Trophoblast cell (in vitro differentiated cells and primary cell): ENCODE measurements at regions not wholly inside any gene's neighbourhood (a gene's known extent, or its start where the extent isn't known, plus 50 kb on each side); places are given as distances from the start of the nearest gene placed in this dataset.

Experiments used
- DNase-seq, 2 donors: peaks; one replicate each; pipeline ENCODE4 v3.0.0-alpha.2; 2016
- H2AFZ ChIP-seq: 2 replicates; pipeline ENCODE4 v1.6.1; 2013; ENCODE audit warnings: low read length, moderate library complexity, mild to moderate bottlenecking; ENCODE audit not compliant: insufficient read depth, poor library complexity
- H2AK5ac ChIP-seq: 2 replicates; pipeline ENCODE4 v1.6.1; 2013; ENCODE audit warnings: mild to moderate bottlenecking, low read length
- H2BK120ac ChIP-seq: 2 replicates; pipeline ENCODE4 v1.6.1; 2013; ENCODE audit warnings: low read length, mild to moderate bottlenecking, moderate library complexity; ENCODE audit not compliant: insufficient read depth, poor library complexity
- H2BK12ac ChIP-seq: 2 replicates; pipeline ENCODE4 v1.6.1; 2013; ENCODE audit warnings: mild to moderate bottlenecking, low read length, moderate library complexity
- H2BK5ac ChIP-seq: 2 replicates; pipeline ENCODE4 v1.6.1; 2013; ENCODE audit warnings: low read length, low read depth, moderate library complexity, mild to moderate bottlenecking; ENCODE audit not compliant: poor library complexity
- H3K14ac ChIP-seq: 2 replicates; pipeline ENCODE4 v1.6.1; 2013; ENCODE audit warnings: mild to moderate bottlenecking, low read length
- H3K18ac ChIP-seq: 2 replicates; pipeline ENCODE4 v1.6.1; 2013; ENCODE audit warnings: mild to moderate bottlenecking, low read length
- H3K23ac ChIP-seq: 2 replicates; pipeline ENCODE4 v1.6.1; 2013; ENCODE audit warnings: low read length
- H3K27ac ChIP-seq: 2 replicates; pipeline ENCODE4 v1.5.1; 2013; ENCODE audit warnings: low read depth, mild to moderate bottlenecking, inconsistent platforms, low read length, moderate library complexity
- H3K27me3 ChIP-seq: 2 replicates; pipeline ENCODE4 v1.6.1; 2013; ENCODE audit warnings: inconsistent platforms, mild to moderate bottlenecking, low read length, moderate library complexity; ENCODE audit not compliant: insufficient read depth
- H3K36me3 ChIP-seq, 2 experiments: 1 replicate in 1 of 2; 2 replicates in 1 of 2; pipeline ENCODE4 v1.6.1; 2013; ENCODE audit warnings: low read length in 2 of 2, mild to moderate bottlenecking in 2 of 2, moderate library complexity in 1 of 2; ENCODE audit not compliant: insufficient read depth in 2 of 2, control insufficient read depth in 1 of 2
- H3K4ac ChIP-seq: 2 replicates; pipeline ENCODE4 v1.6.1; 2013; ENCODE audit warnings: low read depth, mild to moderate bottlenecking, low read length, moderate library complexity
- H3K4me1 ChIP-seq, 2 experiments: 1 replicate in 1 of 2; 2 replicates in 1 of 2; pipeline ENCODE4 v1.6.1; 2013; ENCODE audit warnings: low read length in 2 of 2, mild to moderate bottlenecking in 2 of 2, moderate library complexity in 1 of 2; ENCODE audit not compliant: insufficient read depth in 2 of 2, control insufficient read depth in 1 of 2
- H3K4me2 ChIP-seq: 2 replicates; pipeline ENCODE4 v1.6.1; 2013; ENCODE audit warnings: inconsistent platforms, mild to moderate bottlenecking, low read length, moderate library complexity
- H3K4me3 ChIP-seq: 2 replicates; pipeline ENCODE4 v1.5.1; 2013; ENCODE audit warnings: mild to moderate bottlenecking, low read depth, low read length, inconsistent platforms
- H3K79me1 ChIP-seq: one replicate; pipeline ENCODE4 v1.6.1; 2013; ENCODE audit warnings: low read length
- H3K79me2 ChIP-seq: 2 replicates; pipeline ENCODE4 v1.6.1; 2013; ENCODE audit warnings: low read length, mild to moderate bottlenecking; ENCODE audit not compliant: control insufficient read depth, insufficient read depth, poor library complexity
- H3K9ac ChIP-seq: 2 replicates; pipeline ENCODE4 v1.6.1; 2013; ENCODE audit warnings: mild to moderate bottlenecking, low read length
- H3K9me3 ChIP-seq: 2 replicates; pipeline ENCODE4 v1.6.1; 2013; ENCODE audit warnings: low read depth, mild to moderate bottlenecking, control low read depth, inconsistent platforms, low read length; ENCODE audit not compliant: insufficient read depth
- H4K12ac ChIP-seq: 2 replicates; pipeline ENCODE4 v1.6.1; 2013; ENCODE audit warnings: low read depth, mild to moderate bottlenecking, low read length, moderate library complexity
- H4K8ac ChIP-seq: 2 replicates; pipeline ENCODE4 v1.6.1; 2013; ENCODE audit warnings: low read depth, mild to moderate bottlenecking, low read length, moderate library complexity
- H4K91ac ChIP-seq: one replicate; pipeline ENCODE4 v1.6.1; 2013; ENCODE audit warnings: low read depth, mild to moderate bottlenecking, low read length, moderate library complexity
- WGBS: extraction: QIAGEN DNeasy Blood & Tissue Kit; methylation state at CpG from one replicate; pipeline ENCODE4 v1.1.7; 2013; ENCODE audit warnings: missing lambda C conversion rate; ENCODE audit not compliant: insufficient read length, insufficient coverage; ENCODE audit errors: extremely low coverage; 5-methylcytosine and 5-hydroxymethylcytosine counted together

DNA sequence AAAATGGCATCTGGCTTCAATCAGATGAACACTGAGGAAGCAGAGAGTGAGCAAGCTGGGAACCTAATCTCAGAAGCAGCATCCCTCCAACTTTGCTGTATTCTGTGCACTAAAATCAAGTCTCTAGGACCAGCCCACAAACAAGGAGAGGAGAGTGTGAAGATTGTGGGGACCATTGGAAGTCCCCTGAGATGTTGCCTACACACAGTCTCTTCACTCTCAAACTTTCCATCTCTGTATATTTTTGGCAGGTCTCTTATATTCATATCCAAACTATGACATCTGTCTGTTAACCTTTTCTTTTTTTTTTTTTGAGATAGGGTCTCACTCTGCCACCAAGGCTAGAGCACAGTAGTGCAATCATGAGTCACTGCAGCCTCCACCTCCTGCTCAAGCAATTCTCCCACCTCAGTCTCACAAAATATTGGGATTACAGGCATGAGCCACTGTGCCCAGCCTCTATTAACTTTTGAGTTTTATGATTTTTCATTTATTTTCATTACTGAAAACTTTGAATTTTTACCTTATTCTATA lies 1096.4 kb downstream of the TBC1D22A start:
- Histone ChIP-seq H2AFZ (no peak overlapping the region), H2BK12ac (no peak overlapping the region), H2AK5ac (no peak overlapping the region), H2BK120ac (no peak overlapping the region), H2BK5ac (no peak overlapping the region), H3K79me2 (no peaks in the 10 kb centered on the region), H3K36me3 (no peaks in the 10 kb centered on the region), H3K79me1 (no peaks in the 10 kb centered on the region), H3K4ac (no peak overlapping the region), H3K4me1 (no peaks in the 10 kb centered on the region), H4K91ac (no peak overlapping the region), H3K27ac (no peak overlapping the region), H3K9ac (no peak overlapping the region), H3K14ac (no peak overlapping the region), H3K4me2 (no peak overlapping the region), H3K18ac (no peak overlapping the region), H3K4me3 (no peak overlapping the region), H3K23ac (no peak overlapping the region), H4K8ac (no peak overlapping the region), H3K9me3 (peaks cover 18% of the 10 kb centered on the region), H3K27me3 (no peaks in the 10 kb centered on the region), H4K12ac (no peak overlapping the region)
- no peak for DNase-seq

DNA sequence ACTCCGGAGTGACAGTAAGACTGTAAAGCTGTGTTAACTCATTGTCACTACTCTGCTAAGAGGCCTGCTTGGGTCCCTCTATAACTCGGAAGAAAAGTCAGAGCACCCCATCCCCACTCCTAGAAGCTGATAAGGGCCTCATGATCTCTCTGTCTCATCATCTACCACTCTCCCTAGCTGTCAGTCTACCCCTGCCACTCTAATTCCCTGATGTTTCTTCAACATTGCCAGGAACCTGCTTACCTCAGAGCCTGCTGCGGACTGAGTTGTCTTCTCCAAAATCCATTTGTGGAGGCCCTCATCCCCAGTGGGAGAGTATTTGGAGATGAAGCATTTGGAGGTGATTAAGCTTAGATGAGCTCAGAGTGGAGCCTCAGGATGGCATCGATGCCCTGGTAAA lies 1092.2 kb downstream of the TBC1D22A start:
- Histone ChIP-seq H3K79me1 (no peaks in the 10 kb centered on the region), H3K18ac (no peak overlapping the region), H2AK5ac (no peak overlapping the region), H3K79me2 (no peaks in the 10 kb centered on the region), H3K9ac (no peak overlapping the region), H3K27me3 (no peaks in the 10 kb centered on the region), H3K36me3 (no peaks in the 10 kb centered on the region), H3K4me1 (no peaks in the 10 kb centered on the region), H3K4me3 (no peak overlapping the region), H3K14ac (no peak overlapping the region), H4K8ac (no peak overlapping the region), H2BK12ac (no peak overlapping the region), H2BK120ac (no peak overlapping the region), H2AFZ (no peak overlapping the region), H3K23ac (no peak overlapping the region), H3K4me2 (no peak overlapping the region), H4K12ac (no peak overlapping the region), H3K9me3 (peaks cover 6% of the 10 kb centered on the region), H3K4ac (no peak overlapping the region), H3K27ac (no peak overlapping the region), H2BK5ac (no peak overlapping the region), H4K91ac (no peak overlapping the region)
- no peak for DNase-seq
- no CpG with 5 or more reads among the region's 4 CpGs for WGBS

DNA sequence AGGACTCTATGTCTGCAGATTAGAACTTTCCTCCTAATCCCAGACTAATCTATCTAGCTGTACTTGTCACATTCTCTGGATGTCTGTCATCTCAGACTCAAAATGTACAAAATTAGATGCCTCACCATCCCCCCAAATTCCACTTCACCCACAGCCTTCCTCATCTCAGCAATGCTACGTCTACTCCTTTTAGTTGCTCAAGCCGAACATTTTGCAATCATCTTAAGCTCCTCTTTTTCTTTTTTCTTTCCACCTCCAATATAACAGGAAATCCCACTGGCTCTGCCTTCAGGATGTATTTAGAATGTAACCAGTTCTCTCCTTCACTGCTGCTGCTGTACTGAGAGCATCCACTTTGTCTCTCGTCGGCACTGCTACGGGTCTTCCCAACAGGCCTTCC lies 1091.8 kb downstream of the TBC1D22A start:
- WGBS, result no CpG with 5 or more reads among the region's 5 CpGs
- no peaks in the 10 kb centered on the region for H3K36me3 ChIP-seq
- H2BK5ac ChIP-seq, result no peak overlapping the region
- H4K91ac ChIP-seq, result no peak overlapping the region
- DNase-seq, result no peak
- H2BK120ac ChIP-seq, result no peak overlapping the region
- H3K79me1 ChIP-seq, result no peaks in the 10 kb centered on the region
- H3K9ac ChIP-seq, result no peak overlapping the region
- H4K12ac ChIP-seq, result no peak overlapping the region
- no peak overlapping the region for H2AK5ac ChIP-seq
- H3K23ac ChIP-seq, result no peak overlapping the region
- no peak overlapping the region for H3K4me3 ChIP-seq
- H4K8ac ChIP-seq, result no peak overlapping the region
- H3K4ac ChIP-seq, result no peak overlapping the region
- no peak overlapping the region for H2BK12ac ChIP-seq
- no peak overlapping the region for H3K14ac ChIP-seq
- H3K27me3 ChIP-seq, result no peaks in the 10 kb centered on the region
- no peaks in the 10 kb centered on the region for H3K79me2 ChIP-seq
- no peak overlapping the region for H3K18ac ChIP-seq
- no peak overlapping the region for H2AFZ ChIP-seq
- H3K4me2 ChIP-seq, result no peak overlapping the region
- H3K4me1 ChIP-seq, result no peaks in the 10 kb centered on the region
- H3K9me3 ChIP-seq, result peaks cover 6% of the 10 kb centered on the region
- no peak overlapping the region for H3K27ac ChIP-seq

DNA sequence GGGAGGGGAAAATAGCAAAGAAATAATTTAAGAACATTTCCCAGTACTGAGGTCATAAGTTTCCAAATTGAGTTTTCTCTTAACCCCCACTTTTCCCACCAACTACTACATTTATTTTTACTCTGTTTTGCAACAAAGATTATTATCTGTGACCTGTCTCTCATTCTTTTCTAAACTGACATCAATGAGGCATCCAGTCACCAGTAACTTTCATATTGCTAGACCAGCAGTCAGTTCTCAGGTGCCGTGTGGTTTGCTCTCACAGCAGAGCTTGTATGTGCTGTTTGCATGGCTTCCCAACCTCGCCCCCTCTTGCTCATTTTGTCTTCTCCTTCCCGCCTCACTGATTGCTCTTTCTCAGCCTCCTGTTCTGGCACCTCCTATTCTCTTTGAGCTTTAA lies 1091.3 kb downstream of the TBC1D22A start:
- H3K4me2 ChIP-seq, result no peak overlapping the region
- H4K91ac ChIP-seq, result no peak overlapping the region
- no peak overlapping the region for H2BK120ac ChIP-seq
- no peak overlapping the region for H2BK5ac ChIP-seq
- no CpG with 5 or more reads among the region's 3 CpGs for WGBS
- no peak overlapping the region for H3K27ac ChIP-seq
- no peaks in the 10 kb centered on the region for H3K79me2 ChIP-seq
- peaks cover 8% of the 10 kb centered on the region for H3K9me3 ChIP-seq
- H3K14ac ChIP-seq, result no peak overlapping the region
- no peak overlapping the region for H2BK12ac ChIP-seq
- no peaks in the 10 kb centered on the region for H3K36me3 ChIP-seq
- no peak overlapping the region for H2AFZ ChIP-seq
- H4K8ac ChIP-seq, result no peak overlapping the region
- DNase-seq, result no peak
- H2AK5ac ChIP-seq, result no peak overlapping the region
- no peaks in the 10 kb centered on the region for H3K27me3 ChIP-seq
- H3K4me1 ChIP-seq, result no peaks in the 10 kb centered on the region
- no peaks in the 10 kb centered on the region for H3K79me1 ChIP-seq
- H3K4ac ChIP-seq, result no peak overlapping the region
- H4K12ac ChIP-seq, result no peak overlapping the region
- no peak overlapping the region for H3K4me3 ChIP-seq
- no peak overlapping the region for H3K23ac ChIP-seq
- no peak overlapping the region for H3K18ac ChIP-seq
- H3K9ac ChIP-seq, result no peak overlapping the region
